SW480 (cell line): ENCODE measurements at regions not wholly inside any gene's neighbourhood (a gene's known extent, or its start where the extent isn't known, plus 50 kb on each side); places are given as distances from the start of the nearest gene placed in this dataset.

Experiments
- DNase-seq: peaks from one replicate; pipeline ENCODE4 v3.0.0-alpha.2; 2016; ENCODE audit warnings: low spot score

DNA sequence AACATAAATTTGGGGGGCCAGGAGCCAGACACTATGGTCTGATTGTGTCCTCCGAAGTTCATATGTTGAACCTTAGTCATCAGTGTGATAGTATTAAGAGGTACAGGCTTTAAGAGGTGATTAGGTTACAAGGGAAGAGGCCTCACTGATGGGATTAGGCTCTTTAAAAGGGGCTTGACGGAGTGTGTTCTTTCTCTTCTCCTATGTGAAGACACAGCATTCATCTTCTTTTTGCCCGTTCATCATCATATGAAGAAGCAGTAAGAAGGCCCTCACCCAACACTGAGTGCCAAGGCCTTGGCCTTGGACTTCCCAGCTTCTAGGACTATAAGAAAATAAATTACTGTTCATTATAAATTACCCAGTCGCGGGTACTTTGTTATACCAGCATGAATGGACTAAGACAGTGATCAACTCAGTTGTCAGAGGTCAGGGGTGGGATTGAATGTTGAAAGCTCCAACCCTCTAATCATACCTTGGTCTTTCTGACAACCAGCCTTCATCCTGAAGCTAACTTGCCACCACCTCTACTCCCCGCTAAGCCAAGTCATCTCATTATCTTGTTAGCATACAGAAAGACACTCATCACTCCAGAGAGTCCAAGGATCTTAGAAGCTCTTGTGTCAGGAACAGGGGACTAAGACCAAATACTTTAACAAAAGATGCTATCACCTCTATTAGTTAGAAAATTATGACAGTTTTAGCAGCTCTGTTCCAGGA lies 543.4 kb upstream of the DIPK2B start:
- no peak for DNase-seq

DNA sequence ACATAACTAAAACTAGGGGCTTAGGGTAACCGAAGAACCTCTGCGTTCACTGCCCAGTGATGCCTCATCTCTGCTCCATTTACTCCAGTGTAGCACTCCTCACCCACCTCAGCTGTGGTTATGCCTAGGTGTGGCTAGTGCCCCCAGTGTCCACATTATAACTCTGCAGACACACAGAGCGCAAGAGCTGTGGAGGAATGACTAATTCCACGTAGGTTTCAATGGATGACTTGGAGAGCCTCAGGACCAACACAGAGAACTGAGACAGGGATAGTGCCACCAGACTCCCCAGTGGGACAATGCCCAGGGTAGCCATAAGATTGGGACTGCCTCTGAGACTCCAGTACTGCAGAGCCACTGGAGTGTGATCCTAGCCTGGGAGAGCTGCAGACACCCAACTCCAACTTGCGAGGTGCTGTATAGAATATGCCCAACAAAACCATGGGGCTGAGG lies 542.4 kb upstream of the DIPK2B start:
- DNase-seq: peak; percentile 43

DNA sequence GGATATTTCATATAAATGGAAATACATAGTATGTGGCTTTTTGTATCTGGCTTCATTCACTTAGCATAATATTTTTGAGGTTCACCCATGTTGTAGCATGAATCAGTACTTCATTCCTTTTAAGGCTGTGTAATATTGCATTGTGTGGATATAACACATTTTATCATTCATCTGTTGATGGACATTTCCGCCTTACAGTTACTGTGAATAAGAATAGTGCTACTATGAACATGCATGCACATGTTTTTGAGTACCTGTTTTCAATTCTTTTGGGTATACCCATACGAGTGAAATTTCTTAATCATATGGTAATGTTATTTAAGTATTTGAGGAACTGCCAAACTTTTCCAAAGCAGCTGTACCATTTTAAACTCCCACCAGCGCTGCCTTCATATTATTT lies 539.6 kb upstream of the DIPK2B start:
- no peak for DNase-seq

DNA sequence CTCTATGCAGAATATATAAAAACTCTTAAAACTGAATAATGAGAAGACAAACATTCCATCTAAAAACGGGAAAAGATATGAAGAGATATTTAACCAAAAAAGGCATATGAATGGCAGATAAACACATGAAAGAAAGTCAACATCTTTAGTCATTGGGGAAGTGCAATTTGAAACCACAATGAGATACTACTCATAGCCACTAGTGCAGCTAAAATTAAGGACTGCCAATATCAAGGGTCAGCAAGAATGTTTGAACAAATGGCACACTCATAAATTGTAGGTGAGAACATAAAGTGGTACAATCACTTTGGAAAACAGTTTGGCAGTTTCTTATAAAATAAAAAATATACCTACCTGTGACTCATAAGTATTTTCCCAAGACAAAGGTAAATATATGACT lies 534.9 kb upstream of the DIPK2B start:
- DNase-seq: no peak

- no peak for DNase-seq
These were observed 530.8 kb upstream of the DIPK2B start for GRCh38 chrX:45731448-45731847.

- no peak for DNase-seq
These were observed 527.1 kb upstream of the DIPK2B start for GRCh38 chrX:45727761-45728160.

GRCh38 chrX:45722471-45722870 lies 521.8 kb upstream of the DIPK2B start:
- no peak for DNase-seq

GRCh38 chrX:45719751-45720501 lies 519.2 kb upstream of the DIPK2B start:
- no peak for DNase-seq

DNA sequence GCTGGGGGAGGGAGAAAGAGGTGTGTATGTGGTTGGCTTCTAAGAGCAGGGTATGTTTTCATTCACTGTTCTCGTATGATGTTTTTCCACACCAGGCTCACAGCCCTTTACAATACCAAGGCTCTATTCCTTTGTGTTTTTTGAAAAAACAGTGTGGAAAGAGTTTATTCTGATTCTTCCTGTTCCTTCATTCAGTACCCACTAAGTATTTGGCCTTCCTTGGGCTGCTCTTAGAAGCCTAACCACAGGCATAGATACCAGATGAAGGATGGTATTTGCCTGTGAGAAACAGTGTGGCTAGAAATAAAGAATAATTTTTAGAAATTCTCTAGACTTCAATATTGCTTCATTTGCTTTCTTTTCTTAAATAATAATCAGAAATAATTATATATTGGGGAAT lies 518.0 kb upstream of the DIPK2B start:
- no peak for DNase-seq

DNA sequence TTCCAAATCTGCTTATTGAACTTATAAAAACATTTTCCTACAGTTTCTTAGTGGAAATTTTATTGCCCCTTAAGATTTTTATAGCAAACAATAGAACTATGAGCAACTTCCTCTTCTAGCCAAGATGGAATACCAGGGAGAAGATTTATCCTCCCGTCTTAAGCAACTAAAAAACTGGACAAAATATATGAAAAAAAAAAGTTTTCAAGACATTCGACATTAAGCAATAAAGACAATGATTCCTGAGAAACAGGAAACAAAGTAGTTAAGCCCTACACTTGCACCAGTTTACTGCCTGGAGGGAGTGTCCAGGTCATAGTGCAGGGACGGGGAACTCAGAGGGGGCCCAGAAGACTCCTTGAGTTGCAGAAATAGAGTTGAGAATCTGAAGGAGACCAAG lies 516.1 kb upstream of the DIPK2B start:
- DNase-seq: no peak

DNA sequence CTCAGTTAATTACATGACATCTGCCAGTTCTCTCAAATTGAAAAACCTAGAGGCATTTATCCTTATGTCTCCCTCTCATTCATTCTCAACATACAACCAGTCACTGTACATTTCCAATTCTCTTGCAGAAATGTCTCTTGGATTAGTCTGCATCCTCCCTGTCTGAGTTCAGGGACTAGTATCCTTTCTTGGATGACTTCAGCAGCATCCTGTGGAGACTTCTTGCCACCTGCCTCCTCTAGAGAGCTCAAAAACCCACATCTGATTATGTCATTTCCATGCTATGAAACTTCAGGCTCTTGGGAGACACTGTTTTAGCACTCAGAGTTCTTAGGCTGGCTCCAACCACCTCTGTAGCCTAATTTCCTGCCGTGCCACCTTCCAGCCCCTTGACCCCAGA lies 515.1 kb upstream of the DIPK2B start:
- DNase-seq: no peak

DNA sequence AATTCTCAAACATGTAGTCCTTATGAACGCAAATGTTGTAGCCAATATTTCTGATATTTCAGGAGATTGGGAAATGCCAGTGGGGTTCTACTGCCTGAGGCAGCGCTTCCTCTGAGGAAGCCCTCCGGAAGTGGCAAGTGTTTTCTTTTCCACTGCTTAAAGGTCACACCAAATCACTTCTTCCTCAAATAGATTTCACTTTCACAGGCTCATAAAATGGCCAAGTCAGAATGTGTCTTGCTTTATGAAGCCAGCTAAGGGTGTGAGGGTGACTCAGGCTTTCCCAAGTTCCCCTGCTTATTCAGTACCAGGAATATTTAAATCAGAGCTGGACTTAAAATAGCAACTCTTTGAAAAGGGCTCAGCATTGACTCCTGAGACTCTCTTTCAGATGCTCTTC lies 514.2 kb upstream of the DIPK2B start:
- DNase-seq: no peak

- DNase-seq: no peak
These were observed 511.4 kb upstream of the DIPK2B start for GRCh38 chrX:45712067-45712466.

DNA sequence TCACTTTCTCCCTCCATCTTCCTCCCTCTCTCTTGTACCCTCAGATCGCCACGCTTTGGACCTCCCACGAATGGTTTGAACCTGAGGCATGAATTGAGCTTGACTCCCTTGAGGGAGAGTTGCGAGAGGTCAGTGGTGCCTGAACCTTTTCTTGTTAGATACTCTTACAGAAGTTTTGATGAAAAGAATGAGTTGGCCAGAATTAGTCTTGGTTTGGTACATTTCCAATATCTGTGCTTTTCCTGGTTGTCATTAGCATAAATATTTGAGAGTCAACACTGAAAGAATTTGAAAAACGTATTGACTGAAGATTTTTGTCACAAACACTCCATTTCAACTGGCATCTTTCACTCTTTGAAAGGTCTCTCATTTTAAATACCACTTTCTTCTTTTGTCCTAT lies 510.6 kb upstream of the DIPK2B start:
- no peak for DNase-seq

DNA sequence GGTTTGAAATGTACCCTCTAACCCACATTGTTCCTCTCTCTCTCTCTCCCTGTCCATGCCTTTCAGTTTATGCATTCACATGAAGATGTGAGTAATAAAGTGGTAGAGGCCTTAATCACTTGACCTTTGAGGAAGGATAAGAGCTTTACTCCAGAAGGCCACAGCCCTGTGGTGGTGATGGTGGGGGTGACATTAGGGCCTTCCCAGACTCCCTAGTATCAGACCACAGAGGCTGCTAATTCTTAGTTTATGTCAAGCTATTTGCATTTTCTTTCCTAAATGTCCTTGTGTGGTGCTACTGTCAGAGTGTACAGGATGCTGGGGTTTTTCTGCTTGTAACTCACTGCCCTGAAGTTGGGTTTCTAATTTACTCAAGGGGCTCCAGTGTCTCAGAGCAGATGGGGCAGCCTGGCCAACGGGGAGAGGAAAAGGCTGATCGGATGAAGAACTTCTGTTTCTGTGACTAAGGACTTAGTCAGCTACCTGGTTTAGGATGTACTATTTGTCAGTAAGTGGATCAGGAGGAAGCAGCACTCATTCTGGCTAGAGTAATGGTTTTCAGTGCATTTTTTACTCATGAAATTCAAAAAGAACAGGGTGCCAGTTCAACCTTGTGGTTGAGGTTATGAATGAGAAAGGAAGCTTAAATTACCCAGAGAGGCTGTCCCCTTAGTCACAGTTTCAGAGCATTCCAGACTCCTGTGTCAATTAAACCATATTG lies 509.6 kb upstream of the DIPK2B start:
- DNase-seq: peak; percentile 71

- no peak for DNase-seq
These were observed 508.7 kb upstream of the DIPK2B start for GRCh38 chrX:45709381-45709780.

- peak; percentile 58 for DNase-seq
These were observed 498.5 kb upstream of the DIPK2B start for GRCh38 chrX:45699158-45699557.

DNA sequence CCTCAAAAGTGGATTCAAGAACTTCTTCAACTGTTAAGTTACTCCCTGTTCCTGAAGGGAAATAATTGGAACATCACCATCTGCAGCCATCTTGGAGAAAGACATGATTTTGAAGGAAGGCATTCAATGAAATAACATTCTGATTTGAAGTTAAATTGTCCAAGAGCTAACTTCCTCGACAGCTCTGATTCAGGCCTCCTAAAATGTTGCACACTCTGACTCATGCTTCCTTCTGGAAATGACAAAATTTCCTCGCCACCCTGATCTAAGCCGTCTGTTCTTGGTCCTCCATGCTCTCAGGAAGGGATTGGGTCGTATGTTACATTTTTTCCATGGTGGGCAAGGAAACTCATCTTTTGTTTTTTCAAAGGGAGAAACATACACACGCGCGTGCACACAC lies 496.9 kb upstream of the DIPK2B start:
- no peak for DNase-seq

DNA sequence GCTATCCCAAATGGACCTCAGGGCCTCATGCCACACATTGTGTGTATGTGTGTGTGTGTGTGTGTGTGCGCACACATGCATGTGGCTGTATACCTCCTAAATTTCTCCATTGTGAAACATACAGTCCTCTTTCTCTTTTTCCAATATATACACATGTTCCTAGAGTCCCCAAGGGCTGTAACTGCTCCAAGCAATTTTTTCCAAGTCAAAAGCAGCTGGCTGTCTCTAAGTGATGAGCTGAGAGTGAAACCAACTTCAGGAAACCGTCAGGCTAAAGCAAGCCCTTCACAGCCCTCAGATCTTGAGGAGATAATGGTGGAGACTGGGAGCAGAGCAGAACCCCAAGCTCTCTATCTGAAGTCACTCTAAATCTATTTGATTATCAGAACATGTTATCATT lies 496.1 kb upstream of the DIPK2B start:
- no peak for DNase-seq

- no peak for DNase-seq
These were observed 489.3 kb upstream of the DIPK2B start for GRCh38 chrX:45689971-45690370.

GRCh38 chrX:45683914-45684313 lies 483.2 kb upstream of the DIPK2B start:
- no peak for DNase-seq

DNA sequence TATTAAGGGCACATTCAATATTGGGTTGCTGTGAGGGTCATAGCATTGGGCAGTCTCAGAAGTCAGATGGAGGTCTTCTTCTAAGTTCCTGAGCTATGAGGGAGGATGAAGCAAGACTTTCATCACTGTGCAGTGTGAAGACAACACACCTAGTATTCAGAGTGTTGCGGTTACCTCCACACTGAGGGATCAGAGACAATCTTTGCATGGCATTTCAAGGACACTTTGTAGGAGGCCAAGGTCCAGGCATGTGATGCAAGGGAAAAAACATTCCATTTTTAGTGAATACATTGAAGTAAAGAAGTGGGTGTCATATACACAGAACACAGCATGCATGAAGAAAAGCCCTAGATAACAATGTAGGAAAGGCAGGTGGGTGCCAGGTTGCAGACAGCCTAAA lies 481.2 kb upstream of the DIPK2B start:
- no peak for DNase-seq

DNA sequence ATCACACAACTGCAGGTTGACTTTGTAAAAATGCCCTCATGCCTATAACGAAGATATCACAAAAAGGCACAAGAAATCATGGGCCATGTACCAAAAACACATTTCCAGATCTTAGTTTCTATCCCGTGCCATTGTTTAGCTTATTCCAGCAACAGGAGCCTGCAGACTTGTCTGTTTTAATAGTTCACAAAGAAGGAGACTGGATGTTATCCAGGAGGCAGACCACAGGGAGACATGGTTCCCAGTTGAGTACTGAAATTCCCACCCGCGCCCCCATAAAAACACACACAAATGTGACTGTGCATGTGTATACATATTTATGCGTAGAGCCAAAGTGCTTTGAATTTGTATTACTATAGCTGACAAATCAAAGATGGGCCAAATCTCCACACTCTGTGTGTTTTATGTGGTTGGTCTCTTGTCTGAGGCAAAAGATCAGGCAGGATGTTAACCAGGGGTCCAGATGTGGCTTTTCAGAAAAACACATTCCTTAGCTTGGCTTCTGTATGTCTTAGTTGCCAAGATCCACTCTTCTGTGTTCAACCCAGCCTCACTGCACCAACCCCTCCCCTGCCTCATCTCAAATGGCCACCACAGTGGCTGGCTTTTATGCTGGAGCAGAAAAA lies 469.2 kb upstream of the DIPK2B start:
- DNase-seq: no peak
